HCT116 (cell line): ENCODE measurements at regions not wholly inside any gene's neighbourhood (a gene's known extent, or its start where the extent isn't known, plus 50 kb on each side); places are given as distances from the start of the nearest gene placed in this dataset.

Experiments
- ATAC-seq: fragments of 200-7000 bp; cut with Tn5 transposase; 2 replicates; pipeline ENCODE4 v1.9.1; 2020; ENCODE audit warnings: mild to moderate bottlenecking, moderate library complexity
- BruUV-seq: library from RNA; stranded (reverse); fragments of 400-500 nt; replicated peaks from 2 replicates; lab custom pipeline; 2021; lab: Mats Ljungman, UMichigan
- CTCF ChIA-PET: fragments of 300-600 bp; sonication (Branson Sonifier 250); formaldehyde crosslinking; loops from one replicate; lab custom pipeline; 2021; ENCODE audit warnings: antibody characterized with exemption; lab: Charles Lee
- POLR2A ChIA-PET: fragments of 300-600, 350-600 bp; sonication (Branson Sonifier 250); formaldehyde crosslinking; loops from one replicate; lab custom pipeline; 2021; ENCODE audit warnings: antibody characterized with exemption; lab: Charles Lee
- RAD21 ChIA-PET, 2 experiments: fragments of 300-600 bp; sonication (Branson Sonifier 250); formaldehyde crosslinking; loops; one replicate each; lab custom pipeline; 2023; ENCODE audit warnings: low total read pairs in 2 of 2; ENCODE audit not compliant: uncharacterized antibody in 2 of 2, unreplicated experiment in 2 of 2, low non-redundant PET in 1 of 2; lab: Charles Lee
- DNase-seq: peaks from one replicate; pipeline ENCODE4 v3.0.0-alpha.2; 2010; ENCODE audit warnings: low read depth, low spot score
- H2AFZ ChIP-seq: fragments of 200-600 bp; shearing (Covaris generic), sonication (generic); 2 replicates; pipeline ENCODE4 v1.6.1; 2017; ENCODE audit warnings: low read depth, mixed run types, mixed read lengths, antibody characterized with exemption, low read length; ENCODE audit not compliant: poor library complexity, severe bottlenecking
- H3K27ac ChIP-seq: 2 replicates; pipeline ENCODE4 v1.5.1; 2012; ENCODE audit warnings: low read depth, low read length
- H3K27me3 ChIP-seq: fragments of 200-600 bp; sonication (generic); 2 replicates; pipeline ENCODE4 v1.6.1; 2016; ENCODE audit warnings: mixed run types, low read length, mixed read lengths; ENCODE audit not compliant: insufficient read depth
- H3K36me3 ChIP-seq, 2 experiments: fragments of 200-500 bp in 1 of 2; fragments of 200-600 bp in 1 of 2; sonication (Bioruptor generic) in 1 of 2; sonication (generic) in 1 of 2; 2 replicates each; pipeline versions ENCODE4 v1.5.1 to v1.6.1; 2014 to 2016; ENCODE audit warnings: low read length in 2 of 2, inconsistent platforms in 1 of 2, mixed read lengths in 1 of 2, mixed run types in 1 of 2; ENCODE audit not compliant: insufficient read depth in 2 of 2, control insufficient read depth in 1 of 2
- H3K4me1 ChIP-seq, 2 experiments: fragments of 200-600 bp in 1 of 2; sonication (generic) in 1 of 2; 2 replicates each; pipeline versions ENCODE4 v1.5.1 to v1.6.1; 2012 to 2017; ENCODE audit warnings: low read length in 2 of 2, inconsistent platforms in 1 of 2, mild to moderate bottlenecking in 1 of 2, mixed read lengths in 1 of 2, mixed run types in 1 of 2, moderate library complexity in 1 of 2; ENCODE audit not compliant: insufficient read depth in 2 of 2, control insufficient read depth in 1 of 2
- H3K4me2 ChIP-seq: fragments of 200-600 bp; sonication (generic); 2 replicates; pipeline ENCODE4 v1.6.1; 2017; ENCODE audit warnings: mixed run types, low read length, mixed read lengths
- H3K4me3 ChIP-seq, 2 experiments: fragments of 200-600 bp in 1 of 2; sonication (generic) in 1 of 2; replicated peaks in 1 of 2; 2 replicates each; pipeline ENCODE4 v1.5.1; 2011 to 2016; ENCODE audit warnings: low read length in 2 of 2, control low read depth in 1 of 2, low read depth in 1 of 2, mild to moderate bottlenecking in 1 of 2, mixed read lengths in 1 of 2, mixed run types in 1 of 2
- H3K79me2 ChIP-seq: fragments of 200-600 bp; sonication (generic); 2 replicates; pipeline ENCODE4 v1.6.1; 2017; ENCODE audit warnings: mild to moderate bottlenecking, mixed run types, low read length, moderate library complexity, mixed read lengths; ENCODE audit not compliant: insufficient read depth
- H3K9ac ChIP-seq: fragments of 200-600 bp; sonication (generic); 2 replicates; pipeline ENCODE4 v1.6.1; 2016; ENCODE audit warnings: low read length, mixed read lengths
- H3K9me2 ChIP-seq: fragments of 200-600 bp; sonication (generic), shearing (Covaris generic); 2 replicates; pipeline ENCODE4 v1.6.1; 2017; ENCODE audit warnings: mixed run types, mild to moderate bottlenecking, moderate library complexity; ENCODE audit not compliant: insufficient read depth
- H3K9me3 ChIP-seq, 2 experiments: fragments of 200-500 bp in 1 of 2; fragments of 200-600 bp in 1 of 2; sonication (Bioruptor generic) in 1 of 2; sonication (generic) in 1 of 2; 2 replicates each; pipeline ENCODE4 v1.6.1; 2014 to 2017; ENCODE audit warnings: low read length in 2 of 2, mixed read lengths in 2 of 2, inconsistent platforms in 1 of 2, low read depth in 1 of 2, mild to moderate bottlenecking in 1 of 2, mixed run types in 1 of 2, moderate library complexity in 1 of 2; ENCODE audit not compliant: control insufficient read depth in 1 of 2, insufficient read depth in 1 of 2
- H4K20me1 ChIP-seq: fragments of 200-600 bp; sonication (generic), shearing (Covaris generic); 2 replicates; pipeline ENCODE4 v1.6.1; 2017; ENCODE audit warnings: mixed run types, mild to moderate bottlenecking, moderate library complexity; ENCODE audit not compliant: insufficient read depth
- EGR1 ChIP-seq: IDR thresholded peaks from 2 replicates; pipeline ENCODE4 v1.6.1; 2012; ENCODE audit warnings: low read depth
- EZH2 ChIP-seq: fragments of 200-600 bp; sonication (generic); IDR thresholded peaks from 2 replicates; pipeline ENCODE4 v1.6.1; 2017; ENCODE audit warnings: antibody characterized with exemption, mixed run types
- EZH2phosphoT487 ChIP-seq: fragments of 200-600 bp; IDR thresholded peaks from 2 replicates; pipeline ENCODE4 v1.6.1; 2018; ENCODE audit warnings: antibody characterized with exemption, borderline replicate concordance
- FOSL1 ChIP-seq: IDR thresholded peaks from 2 replicates; pipeline ENCODE4 v1.6.1; 2012; ENCODE audit warnings: low read depth
- JUND ChIP-seq: IDR thresholded peaks from 2 replicates; pipeline ENCODE4 v1.6.1; 2012
- MAX ChIP-seq: IDR thresholded peaks from 2 replicates; pipeline ENCODE4 v1.6.1; 2012
- POLR2A ChIP-seq: IDR thresholded peaks from 2 replicates; pipeline ENCODE4 v1.7.0; 2011; ENCODE audit warnings: borderline replicate concordance; ENCODE audit not compliant: insufficient read depth, insufficient read length; ENCODE audit errors: extremely low read depth
- POLR2AphosphoS5 ChIP-seq: IDR thresholded peaks from 2 replicates; pipeline ENCODE4 v1.6.1; 2011; ENCODE audit warnings: mild to moderate bottlenecking, low read depth, low read length, moderate library complexity
- REST ChIP-seq: IDR thresholded peaks from 2 replicates; pipeline ENCODE4 v1.6.1; 2012; ENCODE audit warnings: low read depth
- SIN3A ChIP-seq: IDR thresholded peaks from 2 replicates; pipeline ENCODE4 v1.6.1; 2012; ENCODE audit warnings: low read depth
- SRF ChIP-seq: IDR thresholded peaks from 2 replicates; pipeline ENCODE4 v1.6.1; 2012; ENCODE audit warnings: low read depth
- TCF7L2 ChIP-seq: IDR thresholded peaks from 2 replicates; pipeline ENCODE4 v1.7.0; 2011; ENCODE audit warnings: borderline replicate concordance, inconsistent platforms; ENCODE audit not compliant: insufficient read depth, insufficient read length; ENCODE audit errors: extremely low read depth
- YY1 ChIP-seq: IDR thresholded peaks from 2 replicates; pipeline ENCODE4 v1.6.1; 2011; ENCODE audit warnings: low read length, low read depth, moderate library complexity, mild to moderate bottlenecking; ENCODE audit not compliant: insufficient replicate concordance; ENCODE audit errors: extremely low read depth
- ZFX ChIP-seq: fragments of 450-650 bp; IDR thresholded peaks from 2 replicates; pipeline ENCODE4 v1.6.1; 2017
- intact Hi-C: fragments of 100-400 bp; cut with micrococcal nuclease; formaldehyde crosslinking; loops from 2 replicates; pipeline ENCODE4 v1.10.0; 2022
- TF ChIP-seq, protein P1 (sequence below), 3 experiments: fragments of 200-600 bp in 1 of 3; sonication (generic) in 1 of 3; IDR thresholded peaks in 2 of 3; conservative IDR thresholded peaks in 1 of 3; 2 replicates each; pipeline ENCODE4 v1.5.1; 2012 to 2017; ENCODE audit warnings: low read depth in 2 of 3, low read length in 2 of 3, antibody characterized with exemption in 1 of 3, borderline replicate concordance in 1 of 3, control low read depth in 1 of 3, mild to moderate bottlenecking in 1 of 3, mixed read lengths in 1 of 3, mixed run types in 1 of 3, moderate library complexity in 1 of 3; ENCODE audit not compliant: insufficient read depth in 1 of 3

DNA sequence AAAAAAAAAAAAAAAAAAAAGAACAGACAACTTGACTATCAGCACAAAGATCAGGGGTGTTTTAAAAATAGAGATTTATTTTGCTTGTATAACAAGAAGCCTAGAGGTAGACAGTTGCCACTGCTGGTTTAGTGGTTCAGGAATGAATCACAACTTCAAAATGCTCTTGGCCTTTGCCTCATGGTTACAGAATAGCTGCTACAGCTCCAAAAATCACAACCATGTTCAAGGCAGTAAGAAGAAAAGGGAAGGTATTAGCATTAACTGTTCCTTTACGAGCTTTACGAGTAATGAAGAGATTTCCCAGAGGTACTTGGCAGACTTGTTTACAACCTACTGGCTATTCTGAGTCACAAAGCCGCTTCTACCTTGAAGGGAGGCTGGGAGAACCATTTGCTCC, 52.5 kb upstream of the PPM1J start:
- BruUV-seq = no TSS peak
- 0 out of 2 replicates have a peak overlapping the region, but pooled peaks have one; percentile 6 for H3K4me2 ChIP-seq
- ATAC-seq = no peak; the same call in 1 of the 2 replicates
- ChIA-PET POLR2A (no interaction called here), RAD21 (no interaction called here), CTCF (interaction anchor here (1.6 kb wide), 1 partner anchor 305 kb away, joined by 4 read pairs; the partner anchor contains the start of gene LRIG2)
- no peaks in the 10 kb centered on the region for H3K36me3 ChIP-seq
- no peak overlapping the region for H3K27ac ChIP-seq
- no peaks in the 10 kb centered on the region for H3K27me3 ChIP-seq
- intact Hi-C loops = no loop called here
- TF ChIP-seq EZH2 = no peak
- TF ChIP-seq JUND = no peak
- no peak for TF ChIP-seq MAX
- no peak for TF ChIP-seq YY1
- no peak for TF ChIP-seq POLR2AphosphoS5
- TF ChIP-seq SIN3A = no peak
- TF ChIP-seq ZFX = no peak
- TF ChIP-seq, protein P1, sequence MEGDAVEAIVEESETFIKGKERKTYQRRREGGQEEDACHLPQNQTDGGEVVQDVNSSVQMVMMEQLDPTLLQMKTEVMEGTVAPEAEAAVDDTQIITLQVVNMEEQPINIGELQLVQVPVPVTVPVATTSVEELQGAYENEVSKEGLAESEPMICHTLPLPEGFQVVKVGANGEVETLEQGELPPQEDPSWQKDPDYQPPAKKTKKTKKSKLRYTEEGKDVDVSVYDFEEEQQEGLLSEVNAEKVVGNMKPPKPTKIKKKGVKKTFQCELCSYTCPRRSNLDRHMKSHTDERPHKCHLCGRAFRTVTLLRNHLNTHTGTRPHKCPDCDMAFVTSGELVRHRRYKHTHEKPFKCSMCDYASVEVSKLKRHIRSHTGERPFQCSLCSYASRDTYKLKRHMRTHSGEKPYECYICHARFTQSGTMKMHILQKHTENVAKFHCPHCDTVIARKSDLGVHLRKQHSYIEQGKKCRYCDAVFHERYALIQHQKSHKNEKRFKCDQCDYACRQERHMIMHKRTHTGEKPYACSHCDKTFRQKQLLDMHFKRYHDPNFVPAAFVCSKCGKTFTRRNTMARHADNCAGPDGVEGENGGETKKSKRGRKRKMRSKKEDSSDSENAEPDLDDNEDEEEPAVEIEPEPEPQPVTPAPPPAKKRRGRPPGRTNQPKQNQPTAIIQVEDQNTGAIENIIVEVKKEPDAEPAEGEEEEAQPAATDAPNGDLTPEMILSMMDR (IDR thresholded peaks at IDR 0.05 in 2 of 3, conservative IDR thresholded peaks at IDR 0.05 in 1 of 3; ENCODE audit: borderline replicate concordance in 1 of 3, insufficient read depth in 1 of 3, low read depth in 2 of 3, low read length in 2 of 3) = no peak
- TF ChIP-seq SRF = no peak
- TF ChIP-seq EGR1 = no peak
- TF ChIP-seq FOSL1 = no peak
- TF ChIP-seq POLR2A = no peak
- no peak for TF ChIP-seq TCF7L2
- no peak for TF ChIP-seq REST
- no peak for TF ChIP-seq EZH2phosphoT487
- DNase-seq = no peak
- H3K79me2 ChIP-seq = no peaks in the 10 kb centered on the region
- 0 out of 2 replicates have a peak, but pooled peaks cover 4% of the 10 kb centered on the region for H3K9me2 ChIP-seq
- no peaks in the 10 kb centered on the region for H4K20me1 ChIP-seq
- no peaks in the 10 kb centered on the region for H3K9me3 ChIP-seq
- H3K9ac ChIP-seq = no peak overlapping the region
- peak overlapping the region; percentile 86 for H2AFZ ChIP-seq
- no peak overlapping the region for H3K4me3 ChIP-seq
- H3K4me1 ChIP-seq = peaks cover 0 to 12% of the 10 kb centered on the region in 2 experiments; a peak in 2 of 4 replicates
